Stimulated activated naive CD8-positive, alpha-beta T cell treated with anti-CD3 and anti-CD28 coated beads, Interleukin-15, Interleukin-2, amounts not matched to agents 100 ng/mL and 50 ng/mL, for 24 hours (primary cell): ENCODE measurements at regions not wholly inside any gene's neighbourhood (a gene's known extent, or its start where the extent isn't known, plus 50 kb on each side); places are given as distances from the start of the nearest gene placed in this dataset.

Source experiments
- H3K27ac Mint-ChIP-seq: one replicate; pipeline ENCODE4 v1.8.0; 2021; ENCODE audit warnings: mild to moderate bottlenecking, mixed read lengths
- H3K27me3 Mint-ChIP-seq: one replicate; pipeline ENCODE4 v1.8.0; 2021; ENCODE audit warnings: mixed read lengths
- H3K36me3 Mint-ChIP-seq: one replicate; pipeline ENCODE4 v1.8.0; 2021; ENCODE audit warnings: low read depth, mixed read lengths
- H3K4me1 Mint-ChIP-seq: one replicate; pipeline ENCODE4 v1.8.0; 2021; ENCODE audit warnings: low read depth, mixed read lengths
- H3K4me3 Mint-ChIP-seq: one replicate; pipeline ENCODE4 v1.8.0; 2021; ENCODE audit warnings: mild to moderate bottlenecking, mixed read lengths
- H3K9me3 Mint-ChIP-seq: one replicate; pipeline ENCODE4 v1.8.0; 2021; ENCODE audit warnings: mixed read lengths

DNA sequence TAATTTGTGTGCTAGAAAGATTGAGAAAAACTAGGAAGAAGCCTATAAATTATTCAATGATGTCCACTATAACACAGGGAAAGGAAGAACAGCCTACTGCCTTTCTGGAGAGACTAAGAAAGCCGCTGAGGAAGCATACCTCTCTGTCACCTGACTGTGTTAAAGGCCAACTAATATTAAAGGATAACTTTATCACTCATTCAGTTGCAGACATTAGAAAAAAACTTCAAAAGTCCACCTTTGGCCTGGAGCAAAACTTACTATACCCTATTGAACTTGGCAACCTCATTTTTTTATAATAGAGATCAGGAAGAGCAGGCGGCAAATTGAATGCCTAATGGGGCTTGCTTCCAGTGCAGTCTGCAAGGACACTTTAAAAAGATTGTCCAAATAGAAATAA is 309.5 kb upstream of the HSFY2 start:
- Mint-ChIP-seq H3K9me3 (no peaks in the 10 kb centered on the region), H3K4me3 (no peak overlapping the region), H3K36me3 (no peaks in the 10 kb centered on the region), H3K4me1 (no peaks in the 10 kb centered on the region), H3K27ac (no peak overlapping the region), H3K27me3 (no peaks in the 10 kb centered on the region)

DNA sequence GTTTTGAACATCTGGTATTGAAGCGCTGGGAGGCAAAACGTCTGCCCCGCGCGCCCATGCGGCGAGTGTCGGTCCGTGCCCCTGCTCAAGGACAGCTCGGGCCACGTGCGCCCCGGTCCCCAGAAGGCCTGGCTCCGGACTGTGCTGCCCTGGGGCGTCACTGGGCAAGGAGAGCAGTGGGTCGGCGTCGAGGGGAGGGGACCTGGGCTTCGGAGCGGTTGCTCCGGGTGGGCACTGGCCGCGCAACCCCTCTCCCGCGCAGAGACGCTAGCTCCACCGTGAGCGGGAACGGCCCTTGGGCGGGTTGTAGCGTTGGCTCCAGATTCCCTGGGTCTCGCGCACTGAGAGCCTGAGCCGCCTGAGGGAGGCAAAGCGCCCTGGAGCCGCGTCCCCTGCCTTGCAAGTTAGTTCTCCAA is 304.2 kb upstream of the HSFY2 start:
- Mint-ChIP-seq H3K4me3 (peak overlapping the region; percentile 85), H3K4me1 (peaks cover 11% of the 10 kb centered on the region), H3K27me3 (no peaks in the 10 kb centered on the region)

DNA sequence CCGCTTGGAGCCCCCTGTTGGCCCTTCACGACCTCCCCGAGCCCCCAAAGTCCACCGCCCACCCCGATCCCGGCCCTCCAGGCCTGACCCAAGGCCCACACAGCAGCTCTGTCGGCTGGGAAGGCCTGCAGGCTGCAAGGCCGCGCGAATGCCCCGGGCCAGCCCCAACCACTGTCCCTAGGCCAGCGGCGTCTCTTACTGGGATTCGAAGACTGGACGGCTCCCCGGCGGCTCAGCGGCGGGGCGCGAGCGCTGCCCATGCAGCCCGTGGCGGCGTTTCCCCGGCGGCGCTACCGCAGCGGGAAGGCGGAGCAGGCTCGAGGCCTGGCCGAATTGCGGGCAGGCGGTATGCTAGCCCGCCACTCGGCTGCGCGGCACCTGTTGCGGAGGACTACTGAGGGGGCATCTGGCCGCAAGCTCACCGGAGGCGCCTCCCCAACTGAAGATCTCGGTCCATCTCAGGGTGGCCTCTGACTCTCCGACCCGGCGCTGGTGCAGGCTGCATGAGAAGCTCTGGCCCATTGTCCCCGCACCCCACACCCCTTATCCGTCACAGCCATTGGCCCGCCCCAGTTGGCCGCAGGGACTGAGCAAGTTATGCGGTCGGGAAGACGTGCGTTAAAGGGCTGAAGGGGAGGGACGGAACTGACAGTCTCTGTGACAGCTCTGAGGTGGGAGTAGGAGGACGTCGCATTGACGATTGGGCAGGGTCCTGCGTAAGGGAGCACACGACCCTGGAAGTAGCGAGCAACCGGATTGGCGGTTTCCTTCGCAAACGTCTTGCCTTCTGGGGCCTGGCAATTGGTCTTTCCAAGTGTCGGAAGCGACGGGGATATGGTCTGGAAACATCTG is 303.5 kb upstream of the HSFY2 start:
- peak overlapping the region; percentile 65 for H3K27ac Mint-ChIP-seq
- H3K36me3 Mint-ChIP-seq = no peaks in the 10 kb centered on the region
- H3K27me3 Mint-ChIP-seq = no peaks in the 10 kb centered on the region
- H3K4me3 Mint-ChIP-seq = peak overlapping the region; percentile 85
- H3K4me1 Mint-ChIP-seq = peaks cover 11% of the 10 kb centered on the region
- H3K9me3 Mint-ChIP-seq = no peaks in the 10 kb centered on the region

More for the DNA sequence above, 304.2 kb upstream of the HSFY2 start:
- Mint-ChIP-seq H3K36me3 (no peaks in the 10 kb centered on the region), H3K27ac (no peak overlapping the region), H3K9me3 (no peaks in the 10 kb centered on the region)

DNA sequence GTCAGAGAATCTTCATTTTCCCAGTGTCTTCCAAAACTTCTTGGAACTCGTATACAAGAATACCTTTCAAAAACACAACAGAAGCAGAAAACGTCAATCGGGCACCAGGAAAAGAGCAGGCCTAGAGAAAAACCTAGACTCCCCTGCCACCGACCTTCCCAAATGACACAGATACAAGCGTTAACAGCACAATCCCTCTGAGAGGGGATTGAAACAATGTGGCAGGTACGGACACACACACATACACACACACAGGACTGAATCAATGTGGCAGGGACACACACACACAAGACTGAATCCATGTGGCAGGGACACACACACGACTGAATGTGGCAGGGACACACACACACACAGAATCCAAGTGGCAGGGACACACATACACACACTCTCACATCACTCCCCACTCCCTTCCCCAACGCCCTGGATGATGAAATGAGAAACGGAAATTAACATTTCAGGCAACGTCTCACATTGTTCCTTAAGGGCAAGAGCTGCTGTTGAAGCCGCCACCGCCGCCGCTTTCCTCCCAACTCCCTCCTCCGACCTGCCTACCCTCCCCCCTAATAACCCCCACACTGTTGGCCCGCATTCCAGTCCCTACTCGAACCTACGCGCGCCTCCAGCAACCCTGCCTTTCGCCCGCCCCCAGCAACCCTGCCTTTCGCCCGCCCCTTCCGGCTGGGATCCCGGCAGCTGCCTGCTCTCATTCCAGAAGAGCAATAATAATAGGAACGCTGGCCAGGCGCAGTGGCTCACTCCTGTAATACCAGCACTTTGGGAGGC is 302.1 kb upstream of the HSFY2 start:
- Mint-ChIP-seq H3K9me3 (no peaks in the 10 kb centered on the region), H3K4me3 (peak overlapping the region; percentile 83), H3K4me1 (peaks cover 11% of the 10 kb centered on the region), H3K36me3 (no peaks in the 10 kb centered on the region), H3K27ac (peak overlapping the region; percentile 61), H3K27me3 (no peaks in the 10 kb centered on the region)

DNA sequence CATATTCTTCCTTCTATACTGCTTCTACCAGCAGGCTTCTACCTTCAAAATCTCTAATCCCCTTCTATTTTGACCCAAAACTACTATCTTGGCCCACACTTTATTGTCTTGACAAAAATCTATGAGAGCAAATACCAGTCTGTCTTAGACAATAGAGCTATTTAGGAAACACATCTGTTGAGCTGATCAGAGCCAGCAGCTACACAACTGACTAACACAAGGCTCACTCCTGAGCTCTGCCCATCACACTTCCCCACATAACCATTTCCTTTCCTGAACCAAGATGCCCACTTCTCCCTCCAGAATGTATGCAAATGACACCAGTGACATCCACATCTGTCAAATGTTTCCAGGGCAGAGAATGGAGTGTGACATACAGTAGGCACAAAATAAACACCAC is 293.9 kb upstream of the HSFY2 start:
- H3K36me3 Mint-ChIP-seq = peaks cover 7% of the 10 kb centered on the region
- peaks cover 5% of the 10 kb centered on the region for H3K4me1 Mint-ChIP-seq
- no peaks in the 10 kb centered on the region for H3K9me3 Mint-ChIP-seq
- H3K27ac Mint-ChIP-seq = no peak overlapping the region
- H3K27me3 Mint-ChIP-seq = no peaks in the 10 kb centered on the region
- no peak overlapping the region for H3K4me3 Mint-ChIP-seq

DNA sequence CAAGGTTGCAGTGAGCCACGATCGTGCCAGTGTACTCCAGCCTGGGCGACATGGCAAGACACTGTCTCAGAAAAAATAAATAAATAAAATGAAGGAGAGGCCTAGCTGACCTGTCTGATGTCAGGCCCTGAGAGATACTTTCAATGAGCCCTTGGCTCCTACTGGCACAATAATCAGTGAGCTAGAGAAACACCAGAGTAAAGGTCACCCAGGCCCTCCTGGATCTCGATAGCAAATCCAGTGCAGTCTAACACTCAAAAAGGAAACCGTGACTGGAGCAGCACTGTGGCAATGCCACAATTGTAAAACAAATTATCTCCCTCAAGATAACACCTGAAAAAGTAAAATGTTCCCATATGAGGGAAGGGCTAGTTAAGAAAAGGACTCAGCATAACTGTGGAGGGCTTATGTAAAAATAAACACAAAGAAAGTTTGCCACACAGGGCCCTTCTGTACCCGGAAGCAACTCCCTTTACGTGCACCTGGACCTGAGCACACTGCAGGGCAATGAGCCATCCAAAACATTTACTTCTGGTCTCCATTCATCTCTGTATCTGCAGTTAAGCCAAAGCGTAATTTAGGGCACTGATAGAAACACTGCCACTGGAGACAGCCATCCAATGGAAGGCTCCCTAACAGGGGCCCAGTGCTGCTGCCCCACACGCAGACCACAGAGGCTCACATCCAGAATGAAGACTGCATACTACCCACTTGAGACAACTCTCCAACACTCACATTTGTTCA is 293.1 kb upstream of the HSFY2 start:
- H3K4me1 Mint-ChIP-seq = peaks cover 5% of the 10 kb centered on the region
- H3K36me3 Mint-ChIP-seq = peaks cover 7% of the 10 kb centered on the region
- no peaks in the 10 kb centered on the region for H3K9me3 Mint-ChIP-seq
- H3K27me3 Mint-ChIP-seq = no peaks in the 10 kb centered on the region
- no peak overlapping the region for H3K27ac Mint-ChIP-seq
- no peak overlapping the region for H3K4me3 Mint-ChIP-seq

DNA sequence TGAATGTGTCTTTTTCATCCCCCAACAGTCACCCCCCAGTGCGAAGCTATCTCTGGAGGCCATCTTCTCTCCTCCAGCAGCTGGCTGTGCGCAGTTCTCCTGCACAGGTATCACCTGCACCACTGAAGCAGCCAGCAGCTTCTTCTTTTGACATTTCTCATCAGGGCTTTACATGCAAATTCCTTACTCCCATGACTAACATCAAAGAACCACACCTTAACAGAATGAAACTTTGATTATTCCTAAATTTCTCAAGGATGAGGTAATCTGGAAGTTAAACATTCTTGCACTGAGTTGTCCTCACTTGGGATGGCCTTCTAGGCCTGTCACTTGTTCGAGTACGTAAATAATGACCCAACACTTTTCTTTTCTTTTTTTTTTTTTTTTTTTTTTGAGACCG is 291.6 kb upstream of the HSFY2 start:
- H3K36me3 Mint-ChIP-seq = peaks cover 7% of the 10 kb centered on the region
- peaks cover 5% of the 10 kb centered on the region for H3K4me1 Mint-ChIP-seq
- H3K4me3 Mint-ChIP-seq = no peak overlapping the region
- H3K27me3 Mint-ChIP-seq = no peaks in the 10 kb centered on the region
- no peaks in the 10 kb centered on the region for H3K9me3 Mint-ChIP-seq
- H3K27ac Mint-ChIP-seq = no peak overlapping the region

DNA sequence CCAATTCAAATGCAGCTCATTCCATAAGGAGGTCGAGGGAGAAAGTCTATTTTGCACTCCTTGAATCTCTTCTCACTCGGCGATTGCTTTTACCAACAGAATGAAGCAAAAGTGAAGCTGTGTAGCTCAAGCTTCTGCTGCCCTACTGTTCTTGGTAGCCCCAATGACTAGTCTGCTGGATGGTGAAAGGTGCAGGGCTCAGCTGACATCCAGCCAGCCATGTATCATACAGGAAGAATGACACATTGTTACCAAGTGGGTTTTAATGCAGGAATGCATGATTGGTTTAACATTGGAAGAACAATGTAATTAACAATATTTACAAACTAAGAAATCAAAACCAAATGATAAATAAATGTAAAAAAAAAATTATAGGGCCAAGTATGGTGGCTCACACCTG is 286.2 kb upstream of the HSFY2 start:
- no peak overlapping the region for H3K4me3 Mint-ChIP-seq
- no peaks in the 10 kb centered on the region for H3K9me3 Mint-ChIP-seq
- no peak overlapping the region for H3K27ac Mint-ChIP-seq
- no peaks in the 10 kb centered on the region for H3K27me3 Mint-ChIP-seq
- peaks cover 4% of the 10 kb centered on the region for H3K4me1 Mint-ChIP-seq
- peaks cover 5% of the 10 kb centered on the region for H3K36me3 Mint-ChIP-seq

DNA sequence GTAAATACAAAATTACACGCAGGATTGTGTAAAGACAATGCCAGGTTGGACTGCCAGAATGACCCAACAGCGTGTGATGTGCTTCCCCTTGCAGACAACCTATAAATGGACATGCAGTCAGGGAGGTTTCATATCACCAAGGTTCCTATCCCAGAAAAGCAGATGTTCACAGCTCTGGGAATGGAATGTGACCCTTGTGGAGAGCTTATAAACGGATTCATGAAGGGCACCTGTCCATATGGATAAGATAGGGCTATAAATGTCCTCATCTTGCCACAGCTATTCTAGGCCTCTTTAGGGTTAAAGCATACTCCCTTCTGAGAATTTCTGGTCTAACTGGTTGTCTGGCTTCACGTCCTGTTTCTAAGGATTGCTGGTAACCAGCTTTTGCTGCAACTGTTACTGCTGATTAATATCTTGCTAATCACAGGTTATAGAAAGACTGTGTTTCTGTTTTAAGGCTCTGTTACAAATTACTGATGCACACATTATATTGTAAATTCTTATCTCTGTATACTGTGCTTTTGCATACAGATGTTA is 285.4 kb upstream of the HSFY2 start:
- Mint-ChIP-seq H3K27ac (no peak overlapping the region), H3K4me1 (peaks cover 4% of the 10 kb centered on the region), H3K9me3 (no peaks in the 10 kb centered on the region)

DNA sequence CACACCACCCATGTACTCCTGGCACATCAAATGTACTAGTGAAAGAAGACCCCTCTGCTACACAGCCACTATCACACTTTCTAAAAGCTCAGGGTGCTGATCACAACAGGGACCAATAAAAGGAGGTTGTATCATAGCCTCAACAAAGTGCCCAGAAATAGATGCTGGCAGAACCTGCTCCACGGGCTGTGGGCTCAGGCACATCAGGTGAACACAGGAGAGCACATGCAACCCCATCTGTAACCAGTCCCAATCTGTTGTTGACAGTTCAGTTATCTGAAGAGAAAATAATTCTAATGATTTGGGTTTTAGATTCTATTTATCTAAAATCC is 282.6 kb upstream of the HSFY2 start:
- Mint-ChIP-seq H3K36me3 (peaks cover 12% of the 10 kb centered on the region), H3K27me3 (no peaks in the 10 kb centered on the region), H3K9me3 (no peaks in the 10 kb centered on the region), H3K4me1 (peaks cover 4% of the 10 kb centered on the region), H3K27ac (no peak overlapping the region), H3K4me3 (no peak overlapping the region)

More for the DNA sequence above, 285.4 kb upstream of the HSFY2 start:
- Mint-ChIP-seq H3K36me3 (peaks cover 5% of the 10 kb centered on the region), H3K4me3 (no peak overlapping the region), H3K27me3 (no peaks in the 10 kb centered on the region)

DNA sequence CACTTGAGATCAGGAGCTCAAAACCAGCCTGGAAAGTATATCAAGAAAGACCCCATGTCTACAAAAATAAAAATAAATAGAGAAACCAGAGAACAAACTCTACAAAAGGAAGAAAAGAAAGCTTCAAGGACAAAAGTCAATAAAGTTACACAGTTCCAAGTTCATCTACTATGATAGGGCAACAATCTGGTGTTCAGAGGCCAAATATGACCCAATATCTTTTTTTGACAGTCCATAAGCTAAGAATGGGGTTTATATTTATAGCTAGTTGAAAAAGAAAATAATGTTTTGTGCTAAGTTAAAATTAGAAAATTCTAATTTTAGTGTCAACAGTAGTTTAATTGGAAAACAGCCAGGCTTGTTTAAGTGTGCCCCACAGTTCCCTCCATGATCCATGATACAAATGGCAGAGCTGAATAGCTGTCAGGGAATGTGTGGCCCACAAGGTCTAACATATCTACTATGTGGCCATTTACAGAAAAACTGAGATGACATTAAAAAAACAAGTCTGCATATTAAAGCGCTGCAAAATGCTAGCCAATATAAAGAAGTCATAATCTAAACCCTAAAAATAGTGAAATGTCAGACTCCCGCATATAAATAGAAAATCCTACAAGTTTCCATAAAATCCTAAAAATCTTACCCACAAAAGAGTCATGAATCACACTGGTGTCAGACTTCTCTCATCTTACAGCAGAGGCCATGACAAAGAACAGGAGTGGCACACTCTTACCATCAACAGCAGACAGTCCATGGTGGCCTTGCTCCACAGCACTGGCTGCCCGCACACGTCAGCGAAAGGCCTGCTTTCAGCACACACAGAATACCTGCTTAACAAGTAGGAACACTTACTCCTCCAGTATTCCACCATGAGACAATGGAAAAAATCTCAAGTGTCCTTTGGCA is 281.9 kb upstream of the HSFY2 start:
- Mint-ChIP-seq H3K4me3 (no peak overlapping the region), H3K27me3 (no peaks in the 10 kb centered on the region), H3K27ac (no peak overlapping the region), H3K4me1 (peaks cover 4% of the 10 kb centered on the region), H3K36me3 (peaks cover 12% of the 10 kb centered on the region), H3K9me3 (no peaks in the 10 kb centered on the region)

DNA sequence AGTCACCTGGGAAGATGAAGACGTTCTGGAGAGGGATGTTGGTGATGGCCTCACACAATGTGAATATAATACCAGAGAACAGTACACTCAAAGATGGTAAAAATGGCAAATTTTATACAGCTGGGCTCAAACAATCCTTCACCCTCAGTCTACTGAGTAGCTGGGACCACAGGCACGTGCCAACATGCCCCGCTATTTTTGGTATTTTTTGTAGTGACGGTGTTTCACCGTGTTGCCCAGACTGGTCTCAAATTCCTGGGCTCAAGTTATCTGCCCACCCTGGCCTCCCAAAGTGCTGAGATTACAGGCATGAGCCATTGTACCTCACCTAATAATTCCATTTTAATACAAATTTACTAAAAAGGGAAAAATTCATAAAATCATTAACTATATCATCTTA is 280.3 kb upstream of the HSFY2 start:
- Mint-ChIP-seq H3K4me3 (no peak overlapping the region), H3K4me1 (peaks cover 4% of the 10 kb centered on the region), H3K36me3 (peaks cover 12% of the 10 kb centered on the region), H3K27me3 (no peaks in the 10 kb centered on the region), H3K9me3 (no peaks in the 10 kb centered on the region), H3K27ac (no peak overlapping the region)

DNA sequence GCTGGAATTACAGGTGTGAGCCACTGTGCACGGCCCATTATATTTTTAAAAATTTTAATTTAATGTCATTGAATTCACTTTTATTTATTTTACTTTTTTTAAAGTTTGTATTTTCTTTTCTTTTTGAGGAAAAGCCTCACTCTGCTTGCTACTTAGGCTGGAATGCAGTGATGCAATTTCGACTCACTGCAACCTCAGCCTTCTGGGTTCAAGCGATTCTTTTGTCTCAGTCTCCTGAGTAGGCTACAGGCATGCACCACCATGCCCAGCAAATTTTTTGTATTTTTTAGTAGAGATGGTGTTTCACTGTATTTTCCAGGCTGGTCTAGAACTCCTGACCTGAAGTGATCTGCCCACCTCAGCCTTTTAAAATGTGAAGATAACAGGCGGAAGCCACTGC is 277.5 kb upstream of the HSFY2 start:
- Mint-ChIP-seq H3K4me3 (no peak overlapping the region), H3K4me1 (peaks cover 4% of the 10 kb centered on the region), H3K9me3 (no peaks in the 10 kb centered on the region), H3K27ac (no peak overlapping the region), H3K27me3 (no peaks in the 10 kb centered on the region), H3K36me3 (peaks cover 13% of the 10 kb centered on the region)

DNA sequence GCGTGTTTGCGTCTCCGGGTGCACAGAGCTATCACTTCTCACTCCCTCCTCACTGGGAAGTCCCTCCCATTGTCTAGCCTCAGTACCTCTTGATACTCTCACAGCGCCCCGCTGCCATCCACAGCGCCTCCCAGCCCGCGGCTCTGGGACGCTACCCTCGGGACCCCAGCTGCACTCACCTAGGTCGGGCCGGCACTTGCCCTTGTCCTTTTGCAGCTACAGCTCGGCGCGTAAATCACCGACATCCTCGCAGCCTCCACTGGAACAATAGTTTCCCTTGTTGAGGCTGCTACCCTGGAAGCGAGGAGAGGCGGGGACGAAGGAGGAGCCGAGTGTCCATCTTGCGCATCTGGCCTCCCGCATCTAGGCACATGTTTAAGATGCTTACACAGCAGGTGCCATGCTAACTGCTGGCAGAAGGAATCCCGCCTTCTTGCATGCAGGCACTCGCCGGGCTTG is 269.5 kb upstream of the HSFY2 start:
- H3K36me3 Mint-ChIP-seq = peaks cover 31% of the 10 kb centered on the region
- peaks cover 3% of the 10 kb centered on the region for H3K9me3 Mint-ChIP-seq
- H3K4me3 Mint-ChIP-seq = no peak overlapping the region
- no peaks in the 10 kb centered on the region for H3K4me1 Mint-ChIP-seq
- no peaks in the 10 kb centered on the region for H3K27me3 Mint-ChIP-seq
- H3K27ac Mint-ChIP-seq = no peak overlapping the region
